AG04449 (cell line): ENCODE measurements at regions not wholly inside any gene's neighbourhood (a gene's known extent, or its start where the extent isn't known, plus 50 kb on each side); places are given as distances from the start of the nearest gene placed in this dataset.

ENCODE experiments used
- CTCF ChIA-PET: fragments of 350-600 bp; formaldehyde crosslinking; extraction: SDS; loops from one replicate; lab custom pipeline; 2021; ENCODE audit warnings: antibody characterized with exemption; lab: Yijun Ruan, JAX
- POLR2A ChIA-PET: fragments of 400-600, 350-600 bp; formaldehyde crosslinking; extraction: SDS; loops from one replicate; lab custom pipeline; 2020; ENCODE audit warnings: antibody characterized with exemption, inconsistent platforms; lab: Yijun Ruan, JAX
- DNase-seq: peaks from one replicate; pipeline ENCODE4 v3.0.0-alpha.2; 2010; ENCODE audit warnings: low read depth, low spot score
- H3K4me3 ChIP-seq: 2 replicates; pipeline ENCODE4 v1.5.1; 2011; ENCODE audit warnings: low read depth, mild to moderate bottlenecking, control low read depth, low read length
- TF ChIP-seq, protein P1 (sequence below): IDR thresholded peaks from one replicate; pipeline ENCODE4 v1.5.1; 2011; ENCODE audit warnings: mild to moderate bottlenecking, moderate library complexity, low read length, control low read depth, inconsistent platforms; ENCODE audit not compliant: insufficient read depth; ENCODE audit errors: missing control alignments

DNA sequence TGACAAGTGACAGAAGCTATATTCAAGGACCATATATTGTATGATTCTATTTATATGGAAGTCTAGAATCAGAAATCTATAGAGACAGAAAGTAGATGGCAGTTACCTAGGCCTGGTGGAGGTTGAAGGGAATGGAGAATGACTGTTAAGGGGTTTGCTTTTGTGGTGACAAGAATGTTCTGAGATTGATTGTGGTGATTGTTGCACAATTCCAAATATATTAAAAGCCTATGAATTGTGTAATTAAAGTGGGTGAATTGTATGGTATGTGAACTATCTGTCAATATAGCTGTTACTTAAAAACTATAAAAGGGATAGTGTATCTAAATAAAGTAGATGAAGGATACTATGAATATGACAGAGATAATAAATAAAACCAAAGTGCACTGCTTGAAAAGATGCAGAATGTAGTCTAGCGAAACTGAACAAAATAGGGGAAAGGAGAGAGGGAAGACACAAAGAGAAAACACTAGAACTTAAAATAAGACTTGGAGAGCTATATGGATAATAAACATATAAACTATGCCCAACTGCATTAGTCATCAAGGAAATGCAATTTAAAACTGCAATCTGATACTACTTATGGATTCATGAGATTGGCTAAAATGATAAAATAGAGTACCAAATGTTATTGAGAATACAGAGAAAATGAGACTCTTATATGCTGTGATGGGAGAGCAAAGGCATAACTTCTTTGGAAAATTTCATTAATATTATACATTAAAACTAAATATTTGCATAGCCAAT is 82.1 kb upstream of the BANK1 start:
- CTCF ChIA-PET = interaction anchor here (1.2 to 1.6 kb wide), 2 partner anchors 21 kb away, joined by 3 read pairs; no protein-coding TSS in a partner anchor
- POLR2A ChIA-PET = no interaction called here
- TF ChIP-seq, protein P1, sequence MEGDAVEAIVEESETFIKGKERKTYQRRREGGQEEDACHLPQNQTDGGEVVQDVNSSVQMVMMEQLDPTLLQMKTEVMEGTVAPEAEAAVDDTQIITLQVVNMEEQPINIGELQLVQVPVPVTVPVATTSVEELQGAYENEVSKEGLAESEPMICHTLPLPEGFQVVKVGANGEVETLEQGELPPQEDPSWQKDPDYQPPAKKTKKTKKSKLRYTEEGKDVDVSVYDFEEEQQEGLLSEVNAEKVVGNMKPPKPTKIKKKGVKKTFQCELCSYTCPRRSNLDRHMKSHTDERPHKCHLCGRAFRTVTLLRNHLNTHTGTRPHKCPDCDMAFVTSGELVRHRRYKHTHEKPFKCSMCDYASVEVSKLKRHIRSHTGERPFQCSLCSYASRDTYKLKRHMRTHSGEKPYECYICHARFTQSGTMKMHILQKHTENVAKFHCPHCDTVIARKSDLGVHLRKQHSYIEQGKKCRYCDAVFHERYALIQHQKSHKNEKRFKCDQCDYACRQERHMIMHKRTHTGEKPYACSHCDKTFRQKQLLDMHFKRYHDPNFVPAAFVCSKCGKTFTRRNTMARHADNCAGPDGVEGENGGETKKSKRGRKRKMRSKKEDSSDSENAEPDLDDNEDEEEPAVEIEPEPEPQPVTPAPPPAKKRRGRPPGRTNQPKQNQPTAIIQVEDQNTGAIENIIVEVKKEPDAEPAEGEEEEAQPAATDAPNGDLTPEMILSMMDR = no peak
- no peak overlapping the region for H3K4me3 ChIP-seq
- no peak for DNase-seq

- ChIA-PET CTCF (interaction anchor here (1.6 kb wide), 1 partner anchor 22 kb away, joined by 3 read pairs; no protein-coding TSS in a partner anchor), POLR2A (no interaction called here)
- DNase-seq = no peak
- no peak overlapping the region for H3K4me3 ChIP-seq
- TF ChIP-seq, protein P1 = no peak
Measured at GRCh38 chr4:101707596-101707995, 82.9 kb upstream of the BANK1 start.

DNA sequence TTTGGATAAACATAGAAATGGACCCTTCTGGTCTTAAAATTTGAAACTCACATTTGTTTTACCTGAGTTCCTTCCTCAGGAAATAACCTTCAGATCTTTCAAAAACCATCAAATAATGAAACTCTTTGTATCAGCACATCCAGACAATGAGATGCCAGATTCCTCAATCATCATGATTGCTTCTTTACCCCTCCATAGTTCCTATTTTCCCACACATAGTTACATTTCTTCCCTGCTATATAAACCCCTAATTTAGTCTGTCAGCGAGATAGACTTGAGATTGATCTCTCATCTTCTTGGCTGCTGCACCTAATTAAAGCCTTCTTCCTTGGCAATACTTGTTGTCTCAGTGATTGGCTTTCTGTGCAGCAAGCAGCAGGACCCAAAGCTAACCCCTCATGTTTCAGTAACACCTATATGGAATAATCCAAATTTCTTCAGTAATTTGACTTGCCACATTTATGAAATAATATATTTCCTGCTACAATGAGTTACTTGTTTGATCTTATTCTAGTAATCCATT is 83.9 kb upstream of the BANK1 start:
- no peak for DNase-seq
- no peak overlapping the region for H3K4me3 ChIP-seq
- ChIA-PET POLR2A (no interaction called here), CTCF (interaction anchor here (1.6 kb wide), 1 partner anchor 23 kb away, joined by 3 read pairs; no protein-coding TSS in a partner anchor)
- TF ChIP-seq, protein P1 = no peak

GRCh38 chr4:101701551-101701950 is 89.0 kb upstream of the BANK1 start:
- TF ChIP-seq, protein P1 = no peak
- no peak overlapping the region for H3K4me3 ChIP-seq
- ChIA-PET POLR2A (no interaction called here), CTCF (no interaction called here)
- no peak for DNase-seq

- POLR2A ChIA-PET = no interaction called here
- no peak overlapping the region for H3K4me3 ChIP-seq
- DNase-seq = no peak
- CTCF ChIA-PET = no interaction called here
- TF ChIP-seq, protein P1 = no peak
Measured at GRCh38 chr4:101699441-101700124, 90.9 kb upstream of the BANK1 start.

GRCh38 chr4:101697266-101697665 is 93.3 kb upstream of the BANK1 start:
- no peak overlapping the region for H3K4me3 ChIP-seq
- TF ChIP-seq, protein P1 = no peak
- ChIA-PET CTCF (no interaction called here), POLR2A (no interaction called here)
- no peak for DNase-seq
